ENCODE measurements at regions not wholly inside any gene's neighbourhood (a gene's known extent, or its start where the extent isn't known, plus 50 kb on each side); places are given as distances from the start of the nearest gene placed in this dataset.

- TF ChIP-seq CTCF (IDR thresholded peaks at IDR 0.05) (no peak), POLR2AphosphoS5 (IDR thresholded peaks at IDR 0.05) (no peak)
These were observed 533.5 kb downstream of the BUD13 start for GRCh38 chr11:116239247-116239646.

Data from suprapubic skin (tissue), 3 donors.